HG03108 (cell line): ENCODE measurements at regions not wholly inside any gene's neighbourhood (a gene's known extent, or its start where the extent isn't known, plus 50 kb on each side); places are given as distances from the start of the nearest gene placed in this dataset.
"Not testable (repeated sequence)": the region's sequence is repeated elsewhere in the genome, so short reads cannot be mapped to it uniquely, and the experiment has no call there.

Experiments used
- ATAC-seq: cut with Tn5 transposase; IDR thresholded peaks from one replicate; pipeline ENCODE4 v1.9.1; 2021; ENCODE audit warnings: moderate library complexity; ENCODE audit not compliant: unreplicated experiment

DNA sequence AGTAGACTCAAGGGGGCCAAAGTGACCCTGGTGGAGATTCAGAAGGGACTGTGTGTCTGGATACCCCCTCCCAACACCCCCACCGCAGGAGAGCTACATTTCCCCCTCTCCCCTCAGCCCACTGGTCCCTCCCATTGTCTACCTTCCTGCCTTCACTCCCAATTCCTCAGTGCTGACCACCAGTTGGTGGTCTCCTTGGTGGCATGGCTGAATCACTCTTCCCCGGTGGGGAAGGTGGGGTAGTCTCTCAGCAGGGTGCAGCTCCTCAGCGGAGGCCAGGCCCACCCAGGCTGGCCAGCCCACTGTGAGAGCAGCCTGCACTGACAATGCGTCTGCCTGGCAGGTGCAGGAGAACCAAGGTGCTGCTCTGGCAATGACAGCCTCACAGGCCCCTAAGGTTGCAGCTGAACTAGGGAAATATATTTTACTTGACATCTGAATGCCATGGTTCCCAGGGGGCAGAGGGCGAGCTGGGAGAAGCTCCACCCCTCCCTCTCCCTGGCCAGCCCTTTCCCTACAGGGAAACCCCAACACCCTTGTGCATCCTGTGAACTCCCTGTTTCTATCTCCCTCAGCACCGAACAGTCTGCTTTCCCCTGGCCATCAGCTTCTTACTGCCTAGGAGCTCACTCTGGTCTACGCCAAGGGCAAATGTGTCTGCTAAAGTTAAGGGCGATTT lies 62.6 kb upstream of the PAX8 start:
- ATAC-seq = no peak

- ATAC-seq = no peak
These were observed 59.1 kb upstream of the PAX8 start for GRCh38 chr2:113337809-113338208.

DNA sequence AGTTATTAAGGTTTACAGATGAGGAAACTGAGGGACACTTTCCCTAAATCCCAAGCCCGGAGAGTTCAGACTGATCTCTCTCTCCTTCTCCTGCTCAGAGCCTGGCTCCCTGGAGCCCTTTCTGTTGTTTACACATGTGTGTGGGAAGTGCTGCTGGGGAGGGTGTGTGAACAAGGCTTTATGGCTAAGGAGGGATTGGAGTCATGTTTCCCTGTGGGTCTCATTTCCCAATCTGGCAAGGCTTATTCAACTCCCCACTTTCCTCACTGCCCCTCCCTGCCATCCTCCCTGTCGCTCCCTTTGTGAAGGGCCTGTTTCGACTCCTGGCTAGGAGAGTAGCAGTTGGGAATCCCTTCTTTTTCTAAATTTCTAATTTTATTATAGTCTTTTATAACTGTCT lies 57.3 kb upstream of the PAX8 start:
- not testable (repeated sequence) for ATAC-seq

DNA sequence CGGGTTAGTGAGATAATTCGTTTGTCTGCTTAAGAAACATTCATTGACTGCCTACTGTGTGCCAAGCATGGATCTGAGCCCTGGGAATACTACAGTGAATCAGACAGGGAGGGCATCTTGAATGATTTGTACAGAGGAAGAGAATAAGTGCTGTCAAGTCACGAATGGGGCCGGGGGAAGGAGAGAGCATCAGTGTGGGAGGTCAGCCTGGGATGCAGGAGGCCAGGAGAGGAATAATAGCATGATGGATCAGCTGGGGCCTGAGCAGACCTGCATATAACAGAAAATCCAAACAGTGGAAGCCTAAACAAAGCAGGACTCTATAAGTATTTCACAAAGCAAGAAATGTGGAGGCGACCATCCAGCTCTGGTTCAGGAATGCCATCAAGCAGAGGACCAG lies 55.4 kb upstream of the PAX8 start:
- ATAC-seq = no peak

- not testable (repeated sequence) for ATAC-seq
These were observed 55.0 kb upstream of the PAX8 start for GRCh38 chr2:113333735-113334134.

- not testable (repeated sequence) for ATAC-seq
These were observed 51.5 kb upstream of the PAX8 start for GRCh38 chr2:113330060-113330767.

DNA sequence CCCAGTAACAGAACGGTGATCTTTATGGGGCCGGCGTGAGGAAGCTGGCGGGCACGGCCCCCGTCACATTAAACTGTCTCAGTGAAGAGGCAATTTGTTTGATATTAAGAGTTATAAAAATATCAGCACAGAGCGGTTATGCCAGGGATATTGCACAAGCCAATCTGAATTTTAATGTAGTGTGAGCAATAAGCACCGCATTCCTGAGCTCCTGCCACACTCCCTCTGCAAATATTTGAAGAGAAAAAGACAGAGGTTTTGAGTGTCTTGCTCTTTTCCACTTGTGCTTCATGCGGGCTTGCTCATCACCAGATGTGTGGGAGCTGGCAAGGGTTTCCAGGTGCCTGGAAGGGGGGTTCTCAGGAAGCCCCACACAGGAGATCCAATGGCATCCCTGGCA lies 50.3 kb upstream of the PAX8 start:
- ATAC-seq = not testable (repeated sequence)

DNA sequence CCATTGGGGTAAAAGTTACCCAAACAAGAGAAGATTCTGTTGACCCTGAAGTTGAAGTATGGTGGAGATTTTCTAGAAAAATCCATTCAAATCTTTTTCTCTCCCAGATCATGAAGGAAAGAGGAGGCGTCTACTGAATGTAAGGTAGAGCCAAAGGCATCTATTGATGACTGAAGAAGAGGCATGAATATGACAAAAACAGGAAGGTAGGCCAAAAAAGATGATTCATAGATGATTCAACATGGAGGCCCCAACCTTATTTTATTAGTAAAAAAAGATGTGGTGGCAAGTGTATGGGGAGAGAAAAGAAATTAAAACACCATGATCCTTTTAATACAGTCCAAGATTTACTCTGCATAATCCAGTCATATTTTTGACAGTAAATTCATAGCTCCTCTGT lies 49.9 kb upstream of the PAX8 start:
- ATAC-seq = not testable (repeated sequence)
